ENCODE measurements at regions not wholly inside any gene's neighbourhood (a gene's known extent, or its start where the extent isn't known, plus 50 kb on each side); places are given as distances from the start of the nearest gene placed in this dataset.
"Not testable (repeated sequence)": the region's sequence is repeated elsewhere in the genome, so short reads cannot be mapped to it uniquely, and the experiment has no call there.

DNA sequence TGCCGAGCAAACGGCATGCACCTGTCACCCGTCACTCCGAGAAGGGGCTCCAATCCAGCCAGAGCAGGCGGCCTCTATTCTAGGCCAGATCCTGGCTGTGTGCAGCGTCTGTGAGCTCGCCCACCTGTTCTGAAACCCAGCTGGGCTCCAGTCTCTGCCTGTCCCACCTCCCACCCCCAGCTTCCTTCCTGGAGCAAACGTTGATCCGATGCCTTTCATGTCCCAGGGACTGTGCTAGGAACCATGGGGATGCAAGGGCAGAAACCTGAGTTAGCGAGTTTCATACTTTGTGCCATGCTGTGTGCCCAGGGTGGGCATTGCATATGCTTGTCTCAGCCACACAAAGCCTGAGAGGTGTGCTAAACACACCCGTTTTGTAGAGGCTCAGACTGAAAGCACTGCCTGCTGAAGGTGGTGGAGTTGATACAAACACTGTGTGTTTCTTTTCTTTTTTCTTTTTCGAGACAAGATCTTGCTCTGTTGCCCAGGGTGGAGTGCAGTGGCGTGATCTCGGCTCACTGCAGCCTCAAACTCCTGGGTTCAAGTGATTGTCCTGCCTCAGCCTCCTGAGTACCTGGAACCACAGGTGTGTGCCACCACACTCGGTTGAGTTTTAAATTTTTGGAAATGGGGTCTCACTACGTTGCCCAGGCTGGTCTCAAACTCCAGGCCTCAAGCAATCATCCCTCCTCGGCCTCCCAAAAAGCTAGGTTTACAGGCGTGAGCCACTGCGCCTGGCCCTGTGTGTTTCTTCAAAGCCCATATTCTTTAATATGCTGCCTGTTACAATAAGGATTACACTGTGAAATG lies 84.1 kb upstream of the MED13L start:
- no peak for DNase-seq (ENCODE audit: low read depth)

DNA sequence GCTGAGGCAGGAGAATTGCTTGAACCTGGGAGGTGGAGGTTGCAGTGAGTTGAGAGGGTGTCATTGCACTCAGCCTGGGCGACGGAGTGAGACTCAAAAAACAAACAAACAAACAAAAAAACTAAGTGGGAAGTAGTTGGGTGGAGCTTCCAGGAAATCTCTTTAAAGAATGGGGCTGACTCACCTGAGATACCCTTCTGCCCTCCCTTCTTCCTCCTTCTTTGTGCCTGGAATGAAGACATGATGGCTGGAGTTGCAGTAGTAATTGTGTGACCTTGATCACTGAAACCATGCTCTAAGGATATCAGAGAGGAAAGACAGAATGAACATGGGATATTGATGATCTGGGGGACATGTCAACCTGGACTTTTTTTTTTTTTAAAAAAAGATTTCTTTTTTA lies 87.6 kb upstream of the MED13L start:
- no peak for DNase-seq (ENCODE audit: low read depth)

DNA sequence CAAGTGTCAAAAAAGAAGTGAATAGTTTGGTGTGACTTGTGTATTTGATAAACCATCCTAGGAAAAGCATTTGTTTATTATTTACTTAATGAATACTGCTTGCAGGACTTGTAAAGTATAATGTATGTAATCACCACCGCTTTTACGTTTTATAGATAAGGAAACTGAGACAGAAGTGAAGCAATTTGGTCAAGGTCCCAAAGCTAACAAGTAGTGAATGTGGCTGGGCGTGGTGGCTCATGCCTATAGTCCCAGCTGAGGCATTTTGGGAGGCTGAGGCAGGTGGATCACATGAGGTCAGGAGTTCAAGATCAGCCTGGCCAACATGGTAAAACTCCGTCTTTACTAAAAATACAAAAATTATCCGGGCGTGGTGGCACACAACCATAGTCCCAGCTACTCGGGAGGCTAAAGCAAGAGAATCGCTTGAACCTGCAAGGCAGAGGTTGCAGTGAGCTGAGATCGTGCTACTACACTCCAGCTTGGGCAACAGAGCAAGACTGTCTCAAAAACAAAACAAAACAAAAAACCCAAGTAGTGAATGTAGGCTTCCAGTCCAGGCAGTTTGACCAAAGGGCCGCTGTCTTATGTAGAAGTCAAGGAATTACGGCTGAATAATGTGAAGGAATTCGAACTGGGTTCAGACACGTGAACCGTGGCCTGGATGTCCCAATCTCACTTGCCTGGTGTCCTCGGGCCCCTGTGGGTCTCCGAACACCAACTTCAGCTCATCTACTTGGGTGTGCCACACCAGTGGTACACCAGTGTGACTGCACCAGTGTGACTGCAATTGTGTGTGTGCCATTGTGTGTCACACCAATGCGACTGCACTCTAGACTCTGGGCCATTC lies 88.3 kb upstream of the MED13L start:
- peak; percentile 77 for DNase-seq (ENCODE audit: low read depth)

- no peak for DNase-seq (ENCODE audit: low read depth)
Measured at GRCh38 chr12:116366456-116366776, 88.9 kb upstream of the MED13L start.

DNA sequence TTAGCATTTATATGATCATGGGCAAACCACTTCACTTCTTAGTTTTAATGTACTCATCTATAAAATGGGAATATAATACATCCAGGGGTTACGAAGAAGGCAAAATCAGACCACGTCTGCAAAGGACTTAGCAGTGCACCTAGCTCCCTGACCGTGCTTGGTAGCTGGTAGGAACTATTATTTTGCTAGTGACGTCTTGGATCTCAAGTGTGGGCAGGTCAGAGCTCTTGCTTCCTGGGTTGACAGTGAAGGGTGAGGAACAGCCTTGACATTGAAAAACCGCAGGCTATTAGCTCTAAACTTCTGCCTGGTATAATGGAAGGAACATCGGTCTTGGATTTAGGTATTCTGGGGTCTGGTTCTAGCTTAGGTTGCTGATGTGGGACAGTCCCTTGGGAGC lies 89.3 kb upstream of the MED13L start:
- no peak for DNase-seq (ENCODE audit: low read depth)

DNA sequence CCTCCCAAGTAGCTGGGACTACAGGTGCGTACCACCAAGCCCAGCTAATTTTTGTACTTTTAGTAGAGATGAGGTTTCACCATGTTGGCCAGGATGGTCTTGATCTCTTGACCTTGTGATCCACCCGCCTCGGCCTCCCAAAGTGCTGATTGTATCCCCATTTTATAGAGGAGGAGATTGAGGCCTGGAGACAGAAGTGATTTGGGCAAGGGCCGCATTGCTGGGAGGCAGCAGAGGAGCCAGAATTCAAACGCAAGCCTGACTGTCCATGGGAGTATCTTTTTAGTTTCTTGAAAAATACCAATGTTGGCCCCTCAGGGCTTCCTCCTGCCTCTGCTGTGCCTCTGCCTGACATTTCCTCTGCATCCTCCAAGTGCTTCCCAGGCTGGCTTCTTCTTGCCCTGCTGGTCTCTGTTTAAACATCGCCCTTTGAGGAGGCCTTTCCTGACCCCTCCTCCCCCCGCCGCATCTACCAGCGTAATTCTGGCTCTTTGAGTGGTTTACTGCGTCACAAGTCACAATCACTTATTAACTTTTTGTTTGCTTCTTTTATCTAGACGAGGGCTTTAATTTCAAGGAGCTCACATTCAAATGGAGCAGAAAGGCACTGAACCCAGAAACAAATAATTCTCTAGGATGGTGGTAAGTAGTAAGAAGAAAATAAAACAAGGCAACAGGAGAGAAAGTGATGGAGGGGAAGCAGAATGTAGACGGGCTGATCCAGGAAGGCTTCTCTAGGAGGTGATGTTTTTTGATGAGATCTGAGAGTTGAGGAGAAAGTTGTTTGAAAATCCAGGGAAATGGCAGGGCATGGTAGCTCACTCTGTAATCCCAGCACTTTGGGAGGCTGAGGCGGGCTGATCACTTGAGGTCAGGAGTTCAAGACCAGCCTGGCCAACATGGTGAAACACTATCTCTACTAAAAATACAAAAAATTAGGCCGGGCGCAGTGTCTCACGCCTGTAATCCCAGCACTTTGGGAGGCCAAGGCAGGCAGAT lies 91.0 kb upstream of the MED13L start:
- DNase-seq (ENCODE audit: low read depth): peak; percentile 96

DNA sequence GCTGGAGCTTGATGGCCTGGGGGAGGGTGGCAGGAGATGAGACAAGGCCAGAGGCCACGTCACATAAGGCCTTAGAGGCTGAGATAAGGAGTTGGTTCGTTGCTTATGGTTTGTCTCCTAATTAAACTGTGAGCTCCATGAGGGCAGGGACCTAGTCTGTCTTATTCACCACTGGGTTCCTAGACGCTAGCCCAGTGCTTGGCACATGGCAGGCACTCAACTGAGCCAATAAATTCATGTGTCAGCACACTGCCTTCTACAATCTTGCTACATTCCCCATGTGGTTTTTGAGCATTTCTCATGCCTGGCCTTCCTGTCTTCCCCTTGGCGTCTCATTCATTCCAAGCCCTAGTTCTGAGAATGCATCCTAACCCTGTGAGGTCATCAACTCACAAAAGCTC lies 92.5 kb upstream of the MED13L start:
- DNase-seq (ENCODE audit: low read depth): peak; percentile 82

GRCh38 chr12:116370886-116371580 lies 93.5 kb upstream of the MED13L start:
- peak; percentile 77 for DNase-seq (ENCODE audit: low read depth)

DNA sequence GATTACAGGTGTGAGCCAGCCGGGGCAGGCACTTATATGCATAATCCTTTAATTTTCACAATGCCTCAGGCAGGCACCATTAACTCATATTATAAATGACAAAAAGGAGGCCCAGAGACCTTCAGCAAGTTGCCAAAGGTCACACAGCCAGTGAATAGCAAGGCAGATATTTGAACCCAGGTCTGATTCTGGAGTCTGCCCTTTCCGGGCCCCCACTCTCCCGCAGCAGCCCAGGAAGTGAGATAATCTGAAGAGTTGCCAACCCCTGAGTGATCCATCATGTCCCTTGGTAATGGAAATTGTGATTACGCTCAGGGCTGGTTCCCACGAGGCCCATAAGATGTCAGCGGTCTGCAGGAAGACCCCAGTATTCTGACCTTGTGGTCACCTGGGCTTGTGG lies 95.3 kb upstream of the MED13L start:
- no peak for DNase-seq (ENCODE audit: low read depth)

DNA sequence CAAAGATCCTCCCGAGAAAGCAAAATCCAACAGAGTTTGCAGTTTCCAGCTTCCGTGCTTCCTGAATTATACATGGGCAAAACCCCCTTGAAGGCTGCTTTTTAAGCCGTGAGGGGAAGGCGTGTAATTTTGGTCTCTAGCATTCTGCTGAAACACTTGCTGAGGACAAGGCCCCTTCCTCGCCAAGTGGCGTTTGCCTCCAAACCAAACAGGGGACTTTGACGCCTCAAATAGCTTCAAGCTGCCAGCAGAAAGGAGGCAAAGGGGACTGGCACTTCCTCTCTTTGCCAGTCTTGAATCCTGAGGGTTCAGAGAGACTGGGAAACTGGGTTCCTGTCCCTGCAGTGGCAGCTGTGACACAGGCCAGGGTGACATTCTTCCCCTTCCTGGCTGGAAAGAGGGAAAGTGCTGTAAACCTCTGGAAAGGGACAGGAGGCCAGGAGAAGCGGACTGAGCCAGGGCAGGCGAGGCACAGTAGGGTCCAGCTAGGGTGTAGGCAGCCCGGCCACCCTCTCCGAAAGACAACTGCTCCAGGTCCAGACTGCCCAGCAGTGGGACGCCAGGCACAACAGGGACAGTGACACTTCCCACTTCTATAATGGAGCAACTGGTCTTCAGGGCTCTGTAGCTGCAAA lies 96.2 kb upstream of the MED13L start:
- DNase-seq (ENCODE audit: low read depth): no peak

DNA sequence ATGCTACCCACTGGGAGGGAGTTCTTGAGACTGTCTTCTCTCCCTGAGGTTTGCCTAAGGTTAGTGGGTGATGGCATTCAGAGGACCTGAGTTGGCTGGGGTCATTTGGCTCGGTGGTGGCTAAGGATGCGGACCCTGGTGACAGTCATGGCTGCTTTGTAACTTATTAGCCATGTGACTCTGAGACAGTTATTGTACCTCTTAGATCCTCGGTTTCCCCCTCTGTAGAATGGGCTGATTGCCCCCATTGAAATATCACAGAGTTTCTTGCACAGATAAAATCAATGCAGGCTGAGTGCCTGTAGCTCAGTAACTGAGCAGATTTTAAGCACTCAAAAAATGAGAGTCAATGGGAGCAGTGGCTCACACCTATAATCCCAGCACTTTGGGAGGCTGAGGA lies 96.7 kb upstream of the MED13L start:
- DNase-seq (ENCODE audit: low read depth): no peak

GRCh38 chr12:116375278-116375842 lies 97.9 kb upstream of the MED13L start:
- no peak for DNase-seq (ENCODE audit: low read depth)

DNA sequence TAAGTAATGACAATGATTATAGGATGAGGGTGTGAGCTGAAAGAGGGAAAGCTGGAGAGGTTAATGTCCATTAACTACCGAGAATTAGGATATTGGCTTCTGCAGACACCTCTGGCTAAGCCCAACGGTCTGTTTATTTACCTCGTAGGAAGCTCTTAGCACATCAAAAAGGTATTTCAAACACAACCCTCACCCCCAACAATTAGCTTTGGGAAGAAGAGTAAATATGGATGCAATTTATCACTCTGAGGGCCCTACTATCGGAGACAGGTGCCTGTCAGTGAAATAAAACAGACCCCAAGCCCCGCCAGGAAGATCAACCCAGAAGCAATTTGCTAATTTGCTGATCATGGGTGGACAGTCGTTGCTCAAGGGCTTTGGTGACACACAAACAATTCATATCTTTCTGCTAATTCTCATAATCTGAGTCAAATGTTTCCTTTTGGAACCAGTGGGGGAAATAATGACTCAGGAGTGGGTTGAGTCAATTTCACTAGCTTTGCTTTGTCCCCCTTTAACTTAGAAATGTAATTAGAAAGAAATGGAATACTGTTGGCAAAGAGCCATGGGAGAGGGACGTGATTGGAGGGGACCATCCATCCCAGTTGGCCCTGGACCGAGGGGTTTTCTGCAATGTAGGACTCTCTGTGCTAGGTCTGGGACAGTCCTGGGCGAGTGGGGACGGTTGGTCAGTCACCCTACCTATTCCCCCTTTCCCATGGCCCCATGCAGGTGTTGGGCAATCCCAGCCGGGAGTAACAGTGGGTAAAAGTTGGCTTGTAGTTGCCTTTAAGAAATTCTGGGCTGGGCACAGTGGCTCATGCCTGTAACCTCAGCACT lies 99.1 kb upstream of the MED13L start:
- peak; percentile 42 for DNase-seq (ENCODE audit: low read depth)

GRCh38 chr12:116377194-116377571 lies 99.7 kb upstream of the MED13L start:
- not testable (repeated sequence) for DNase-seq (ENCODE audit: low read depth)

- DNase-seq (ENCODE audit: low read depth): no peak
Measured at GRCh38 chr12:116378002-116378401, 100.5 kb upstream of the MED13L start.

- DNase-seq (ENCODE audit: low read depth): no peak
Measured at GRCh38 chr12:116380108-116380507, 102.6 kb upstream of the MED13L start.

GRCh38 chr12:116380740-116381139 lies 103.2 kb upstream of the MED13L start:
- not testable (repeated sequence) for DNase-seq (ENCODE audit: low read depth)

- DNase-seq (ENCODE audit: low read depth): no peak
Measured at GRCh38 chr12:116381240-116381743, 103.8 kb upstream of the MED13L start.

Measured in renal cortical epithelial cell (primary cell).